Inflammatory macrophage (primary cell): ENCODE measurements at regions not wholly inside any gene's neighbourhood (a gene's known extent, or its start where the extent isn't known, plus 50 kb on each side); places are given as distances from the start of the nearest gene placed in this dataset.

Source experiments
- DNase-seq, 2 donors: peaks; one replicate each; pipeline ENCODE4 v3.0.0-alpha.2; 2020 to 2022

DNA sequence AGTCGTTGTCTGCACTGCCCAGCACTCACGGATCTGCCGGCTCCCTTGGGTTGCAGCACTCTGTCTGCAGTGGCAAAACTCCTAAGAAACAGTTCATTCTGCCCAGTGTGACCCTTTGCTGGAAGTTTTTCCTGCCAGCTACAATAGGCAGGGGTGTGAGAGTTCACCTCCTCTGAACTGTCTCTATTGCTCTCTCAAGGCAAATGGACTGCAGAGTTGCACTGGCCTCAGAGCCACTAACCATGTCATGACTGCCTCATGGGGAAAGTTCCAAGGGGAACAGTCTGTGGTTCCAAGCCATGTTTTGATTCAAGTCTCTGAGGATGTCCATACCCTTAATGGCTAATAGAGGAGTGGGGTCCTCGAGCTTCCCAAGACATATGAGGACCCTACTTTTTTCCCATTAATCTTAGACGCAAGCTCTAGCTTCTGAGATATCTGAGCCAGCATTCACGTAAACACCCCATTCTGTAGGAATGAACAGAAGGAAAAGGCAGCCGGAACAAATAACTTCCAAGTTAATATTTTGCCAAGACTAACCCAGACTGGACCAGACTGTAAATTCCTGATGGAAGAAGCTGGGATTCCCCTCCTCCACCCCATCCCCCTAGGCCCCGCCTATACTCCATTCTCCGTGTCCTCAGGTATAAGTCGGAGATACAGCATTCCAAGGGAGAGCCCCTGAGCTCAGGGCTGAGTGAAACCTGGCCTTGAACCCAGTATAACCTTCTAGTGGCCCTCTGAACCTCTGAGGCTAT, 93.8 kb upstream of the AKT3 start:
- DNase-seq = no peak

DNA sequence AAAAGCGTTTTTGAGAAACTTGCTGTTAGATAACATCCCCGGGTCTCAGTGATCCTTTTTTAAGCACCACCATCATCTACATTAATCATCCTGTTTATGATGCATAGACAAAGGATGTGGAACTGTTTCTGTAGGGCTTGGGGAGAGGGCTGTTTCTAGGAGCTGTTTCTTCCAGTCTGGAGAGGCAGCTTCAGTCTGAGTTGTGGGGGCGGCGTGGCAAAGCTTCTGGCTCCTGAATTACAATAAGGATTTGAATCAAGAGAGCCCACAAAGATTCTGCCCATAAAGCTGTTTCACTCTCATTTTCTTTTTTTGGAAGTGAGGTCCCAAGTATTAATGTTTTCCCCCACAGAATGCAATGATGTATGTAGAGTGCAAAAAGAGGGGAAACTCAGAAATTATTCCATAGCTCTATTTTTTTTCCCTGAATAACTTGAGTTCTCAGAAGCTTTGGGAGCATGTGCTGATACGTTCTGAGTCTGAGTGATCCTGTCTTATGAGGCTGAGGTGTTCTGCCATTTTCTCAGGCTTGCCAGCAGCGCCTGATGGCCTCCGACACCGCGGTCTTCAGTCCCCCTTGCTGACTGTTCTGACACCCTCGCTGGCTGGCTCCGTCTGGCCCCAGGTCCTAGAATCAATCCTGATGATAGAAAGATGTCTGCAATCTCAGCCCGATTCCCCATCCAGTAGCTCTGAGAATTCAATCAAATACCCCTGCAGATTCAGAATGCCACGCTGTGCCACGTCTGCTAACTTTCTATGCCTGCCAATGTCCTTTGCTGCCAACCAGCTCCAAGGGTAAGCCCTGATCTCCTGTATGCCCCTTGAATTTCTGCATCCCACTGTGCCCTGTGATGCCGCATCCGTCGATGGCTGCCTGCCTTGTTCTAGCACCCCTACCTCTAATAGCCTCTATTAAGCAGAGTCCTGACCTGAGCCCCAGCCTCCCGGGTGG, 92.4 kb upstream of the AKT3 start:
- DNase-seq = no peak

DNA sequence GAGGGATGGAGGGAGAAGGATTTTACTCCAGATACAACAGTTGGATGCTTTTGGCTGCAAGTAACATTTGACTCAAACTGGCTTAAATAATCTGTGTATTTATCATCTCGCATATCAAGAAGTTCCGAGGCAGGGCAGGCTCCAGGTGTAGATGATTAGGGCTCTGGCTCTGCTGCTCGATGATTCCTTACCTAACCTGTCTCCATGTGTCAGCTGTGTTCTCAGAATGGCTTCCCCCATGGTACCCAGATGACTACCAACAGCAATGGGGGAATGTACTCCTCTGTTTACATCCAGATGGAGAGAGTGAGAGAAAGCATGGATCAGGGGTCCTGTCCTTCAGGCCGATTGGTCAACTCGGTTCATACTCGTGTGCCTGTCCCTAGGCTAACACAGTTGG, 90.4 kb upstream of the AKT3 start:
- DNase-seq = no peak

DNA sequence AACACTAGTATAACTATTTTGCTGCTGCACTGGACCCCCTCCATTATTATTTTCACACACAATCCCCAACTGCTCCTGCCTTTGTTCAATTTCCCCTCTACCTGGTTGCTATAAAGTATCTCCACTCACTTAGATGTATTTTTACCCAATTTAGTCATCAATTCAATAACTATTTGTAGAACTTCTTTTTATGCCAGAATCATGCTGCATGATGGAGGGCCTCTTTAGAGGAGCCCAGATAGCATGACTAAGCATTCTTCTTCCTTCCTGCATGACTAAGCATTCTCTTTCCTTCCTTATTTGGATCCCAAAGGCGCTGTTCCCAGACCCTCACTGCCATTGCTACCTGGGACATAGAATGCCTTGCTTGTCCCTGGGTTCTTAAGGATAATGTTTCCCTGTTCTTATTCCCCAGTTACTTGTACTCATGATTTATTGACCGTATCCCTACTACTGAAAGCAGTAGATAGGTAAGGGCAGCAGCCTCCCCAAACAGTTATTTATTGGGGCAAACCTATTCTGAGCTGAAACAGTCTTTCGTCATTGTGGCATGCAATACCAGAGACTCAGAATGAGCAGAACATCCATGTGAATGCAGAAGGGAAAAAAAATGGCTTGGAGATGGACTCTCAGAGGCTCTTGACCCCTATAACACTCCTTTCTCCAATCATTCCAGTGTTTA, 89.3 kb upstream of the AKT3 start:
- DNase-seq = no peak

DNA sequence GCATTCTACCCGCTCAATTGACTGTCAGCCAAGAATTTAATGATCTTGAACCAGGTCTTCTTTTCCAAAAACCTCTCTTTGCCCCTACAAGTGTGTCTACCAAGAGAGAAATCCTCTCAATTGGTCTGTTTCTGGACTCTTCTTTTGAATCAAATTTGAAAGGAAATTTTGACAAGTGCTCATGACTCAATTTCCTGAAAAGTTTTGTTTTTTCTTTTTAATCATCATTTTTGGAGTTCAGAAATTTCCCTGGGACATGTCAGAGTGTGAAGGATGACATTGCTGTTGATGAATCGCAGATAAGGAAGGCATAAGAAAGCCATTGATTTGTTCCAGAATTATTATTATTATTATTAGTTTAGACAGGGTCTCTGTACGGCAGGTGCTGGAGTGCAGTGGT, 88.2 kb upstream of the AKT3 start:
- DNase-seq = no peak

DNA sequence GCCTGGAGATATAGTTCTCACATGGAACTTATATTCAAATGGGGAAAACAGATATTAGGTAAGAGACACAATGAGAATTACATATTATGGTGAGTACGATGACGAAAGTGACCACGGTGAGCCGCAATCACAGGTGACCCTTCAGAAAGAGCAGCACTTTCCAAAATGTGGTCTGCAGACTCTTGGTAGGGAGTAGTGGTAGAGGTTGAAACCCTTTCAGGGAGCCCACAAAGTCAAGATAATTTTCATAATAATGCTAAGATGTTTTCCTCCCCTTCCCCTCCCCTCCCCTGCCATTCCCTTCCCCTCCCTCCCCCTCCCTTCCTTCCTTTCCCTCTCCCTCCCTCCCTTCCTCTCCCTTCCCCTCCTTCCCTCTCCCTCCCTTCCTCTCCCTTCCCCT, 83.5 kb upstream of the AKT3 start:
- no peak for DNase-seq

DNA sequence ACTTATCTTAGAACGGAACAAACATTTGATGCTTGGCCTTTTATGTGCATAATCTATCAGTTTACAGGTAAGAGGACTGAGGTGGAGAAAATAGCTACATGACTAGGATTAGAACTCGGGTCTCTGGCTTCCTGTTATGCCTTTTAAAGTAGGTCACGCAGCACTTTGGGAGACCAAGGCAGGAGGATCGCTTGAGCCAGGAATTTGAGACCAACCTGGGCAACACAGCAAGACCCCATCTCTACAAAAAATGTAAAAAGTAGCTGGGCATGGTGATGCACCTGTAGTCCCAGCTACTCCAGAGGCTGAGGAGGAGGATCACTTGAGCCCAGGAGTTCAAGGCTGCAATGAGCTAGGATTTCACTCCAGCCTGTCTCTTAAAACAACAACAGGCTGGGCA, 81.9 kb upstream of the AKT3 start:
- no peak for DNase-seq

DNA sequence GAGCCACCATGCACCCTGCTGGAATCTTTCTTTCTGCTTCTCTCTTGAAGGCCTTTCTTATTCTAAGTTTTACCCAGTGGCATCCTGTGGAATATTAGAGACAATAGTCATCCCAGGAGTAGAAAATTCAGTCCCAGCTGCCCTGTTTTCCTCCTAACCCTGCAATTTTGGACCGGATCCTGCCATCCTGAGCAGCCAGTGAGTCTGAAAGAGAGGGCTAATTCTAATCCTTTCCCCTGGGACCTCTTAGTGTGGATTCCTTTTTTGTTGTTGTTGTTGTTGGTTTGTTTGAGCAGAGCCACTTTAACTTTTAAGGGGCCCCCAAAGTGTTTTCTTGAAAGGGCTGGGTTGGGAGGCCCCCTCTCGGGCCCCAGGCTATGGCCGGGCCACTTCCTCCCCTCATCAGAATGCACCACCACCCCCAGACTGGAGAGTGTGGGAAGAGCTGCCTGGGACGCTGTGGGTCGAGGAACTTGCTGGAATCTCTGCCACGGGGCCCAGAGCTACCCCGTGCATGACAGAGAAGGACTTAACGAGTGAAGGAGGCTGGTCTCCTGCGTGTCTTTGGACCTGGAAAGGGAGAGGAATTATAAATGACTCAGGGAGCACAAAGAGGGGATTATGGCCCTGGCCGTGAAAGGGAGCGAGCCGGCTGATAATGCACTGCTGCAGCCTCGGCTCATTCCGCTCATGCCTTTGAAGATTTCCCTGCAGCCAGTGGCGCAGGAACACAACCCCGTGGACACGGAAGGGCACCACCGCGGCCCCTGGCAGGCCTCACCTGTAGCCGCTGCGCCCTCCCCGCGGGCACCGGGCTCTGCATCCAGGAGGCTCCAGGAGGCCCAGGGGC, 81.0 kb upstream of the AKT3 start:
- no peak for DNase-seq

DNA sequence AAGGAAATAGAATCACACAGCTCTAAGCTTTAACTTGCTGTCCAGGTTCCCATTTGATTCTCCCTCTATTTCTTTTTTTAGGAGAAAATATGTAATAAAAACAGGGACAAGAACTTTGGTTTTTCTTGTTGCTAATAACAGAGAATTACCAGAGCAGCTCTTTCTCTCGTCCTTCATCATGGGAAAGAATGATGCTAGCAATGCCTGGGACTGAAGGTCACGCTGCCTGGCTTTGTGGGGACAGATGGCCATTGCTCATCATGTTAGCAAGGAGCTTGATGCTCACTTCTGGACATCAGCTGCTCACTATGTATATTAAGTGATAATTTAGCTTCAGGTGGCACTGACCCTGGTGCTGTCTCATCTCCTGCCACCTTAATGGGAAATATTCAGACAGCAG, 77.3 kb upstream of the AKT3 start:
- no peak for DNase-seq

DNA sequence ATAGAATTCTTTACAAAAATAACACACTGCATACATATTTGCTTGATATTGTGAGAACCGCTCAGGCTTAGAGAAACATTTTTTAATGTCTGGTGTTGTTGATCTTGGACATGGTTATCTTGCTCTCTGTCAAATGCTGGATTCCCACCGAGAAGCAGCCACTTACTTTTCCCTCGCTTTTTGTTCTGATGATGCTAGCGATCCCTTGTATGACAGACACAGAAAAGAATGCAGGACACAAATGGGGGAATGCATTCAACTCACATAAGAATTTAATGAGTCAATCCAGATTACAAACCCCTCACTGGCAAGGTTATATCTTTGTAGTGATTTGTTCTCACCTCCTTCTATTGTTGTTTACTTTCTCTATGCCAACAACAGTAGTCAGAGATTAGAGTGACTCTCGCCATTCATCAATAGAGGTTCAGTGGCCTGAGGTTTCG, 76.8 kb upstream of the AKT3 start:
- no peak for DNase-seq

DNA sequence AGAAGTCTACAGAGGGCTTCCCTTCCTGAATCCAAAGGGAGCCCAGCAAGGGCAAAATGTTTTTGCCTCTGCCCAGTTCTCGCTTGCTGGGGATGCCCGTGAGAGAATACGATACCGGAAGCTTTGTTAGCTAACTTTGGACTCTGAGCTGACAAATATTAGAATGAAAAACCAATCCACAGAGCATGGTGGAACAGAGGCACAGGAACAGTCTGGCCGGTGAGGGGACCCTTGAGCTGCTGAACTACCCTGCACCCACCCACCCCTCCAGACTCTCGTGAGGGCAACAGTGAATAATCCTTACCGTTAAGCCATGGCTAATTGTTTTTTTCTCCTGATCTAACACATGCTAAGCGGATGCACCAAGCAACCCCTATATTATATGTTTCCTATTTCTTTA, 76.3 kb upstream of the AKT3 start:
- DNase-seq = no peak

DNA sequence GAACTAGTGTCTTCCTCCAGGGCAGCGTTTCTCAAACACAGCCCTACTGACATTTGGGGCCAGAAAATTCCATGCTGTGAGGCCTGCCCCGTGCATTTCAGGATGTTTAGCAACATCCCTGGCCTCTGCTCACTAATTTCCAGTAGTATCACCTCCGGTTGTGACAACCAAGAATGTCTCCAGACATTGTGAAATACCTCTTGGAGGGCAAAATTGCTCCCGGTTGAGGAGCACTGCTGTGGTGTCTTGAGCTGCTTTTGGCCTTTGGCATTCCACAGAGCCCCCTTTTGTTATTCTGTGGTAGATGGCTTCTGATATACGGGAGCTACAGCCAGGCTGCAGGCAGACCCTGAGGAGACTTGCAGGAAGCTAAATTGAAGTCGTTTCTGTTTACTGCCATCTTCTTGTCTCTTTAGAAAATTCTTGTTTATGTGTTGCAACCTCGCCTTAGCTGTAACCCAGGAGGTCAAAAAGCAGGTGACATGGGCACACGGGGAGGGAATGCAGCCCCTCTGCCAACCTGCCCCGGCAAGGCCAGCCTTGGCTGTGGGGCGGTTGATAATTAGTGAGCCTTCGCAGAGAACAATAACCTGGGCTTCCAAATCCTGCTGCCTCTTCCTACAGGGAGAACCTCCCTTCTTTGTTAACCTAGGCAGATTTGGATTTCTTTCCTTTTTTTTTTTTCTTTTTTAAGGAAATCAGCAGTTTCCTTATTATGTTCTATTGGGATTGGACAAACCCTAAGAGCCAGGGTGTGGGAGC, 74.7 kb upstream of the AKT3 start:
- no peak for DNase-seq

DNA sequence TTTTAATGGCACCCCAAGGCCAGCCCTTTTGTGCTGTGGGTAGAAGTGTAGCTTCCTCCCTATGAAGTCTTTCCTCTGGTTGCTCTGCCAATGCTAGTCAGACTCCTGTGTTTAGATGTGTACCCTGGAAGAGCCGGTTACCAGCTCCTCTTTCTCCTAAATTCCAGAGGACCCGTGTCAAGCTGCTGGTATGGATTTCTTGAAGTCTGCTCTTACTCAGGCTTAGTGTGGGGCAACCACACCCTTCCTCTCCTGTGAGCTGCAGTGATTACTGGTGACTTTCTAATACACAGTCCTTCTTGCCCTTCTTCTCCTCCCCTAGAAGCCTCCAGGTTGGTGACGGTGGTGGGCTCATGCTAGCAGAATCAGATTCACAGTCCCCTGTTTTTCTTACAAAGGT, 74.1 kb upstream of the AKT3 start:
- DNase-seq = no peak

DNA sequence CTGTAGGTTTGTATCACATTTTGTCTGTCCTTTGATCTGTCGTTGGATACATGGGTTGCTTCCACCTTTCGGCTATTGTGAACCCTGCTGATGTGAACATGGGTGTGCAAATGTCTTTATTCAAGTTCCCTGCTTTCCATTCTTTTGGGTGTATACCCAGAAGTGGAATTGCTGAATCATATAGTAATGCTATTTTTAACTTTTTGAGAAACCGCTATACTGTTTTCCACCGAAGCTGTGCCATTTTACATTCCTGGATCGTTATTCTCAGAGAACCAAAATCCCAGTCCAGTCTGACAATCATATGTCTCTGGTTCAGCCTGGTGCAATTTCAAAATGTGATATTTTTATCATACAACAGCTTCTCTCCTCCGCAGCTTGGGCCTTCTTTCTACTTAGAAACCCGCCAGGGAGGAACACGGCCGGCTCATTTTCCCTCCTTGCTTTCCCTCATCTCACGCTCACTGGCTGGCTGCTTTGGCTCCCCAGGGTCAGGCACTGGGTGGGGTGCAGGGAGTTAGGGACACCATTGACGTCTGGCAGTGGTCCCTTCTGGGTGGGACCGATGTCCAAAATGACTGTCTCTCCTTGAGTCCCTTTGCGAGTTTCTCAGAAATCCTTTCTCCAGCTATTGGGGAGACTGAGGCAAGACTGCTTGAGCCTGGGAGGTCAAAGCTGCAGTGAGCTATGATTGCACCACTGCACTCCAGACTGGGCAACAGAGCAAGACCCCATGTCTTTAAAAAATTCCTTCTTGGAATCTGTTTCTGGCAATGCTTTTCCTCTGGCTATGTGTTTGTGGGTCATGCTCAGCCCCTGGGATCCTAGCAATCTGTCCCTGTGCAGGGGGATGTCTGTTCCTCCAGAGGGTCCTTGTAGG, 73.5 kb upstream of the AKT3 start:
- DNase-seq = no peak

DNA sequence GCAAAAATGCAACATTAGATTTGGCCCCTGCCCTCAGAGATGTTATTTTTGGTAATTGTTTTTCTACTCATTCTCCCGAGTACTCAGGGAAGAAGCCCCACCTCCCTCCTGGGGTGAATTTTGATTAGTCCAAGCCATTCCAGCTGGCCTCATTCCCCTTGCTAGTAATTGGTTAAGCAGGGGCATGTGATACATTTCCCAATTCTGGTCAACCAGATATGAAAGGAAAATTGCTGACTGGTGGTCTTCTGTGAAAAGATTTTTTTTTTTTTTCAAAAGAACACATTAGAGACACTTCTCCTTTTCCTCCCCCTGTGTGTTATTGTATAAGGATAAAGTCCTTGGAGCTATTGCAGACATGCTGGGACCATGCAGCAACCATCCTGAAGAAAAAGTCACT, 71.1 kb upstream of the AKT3 start:
- DNase-seq = peak in 1 of 2 donors; percentile 8

DNA sequence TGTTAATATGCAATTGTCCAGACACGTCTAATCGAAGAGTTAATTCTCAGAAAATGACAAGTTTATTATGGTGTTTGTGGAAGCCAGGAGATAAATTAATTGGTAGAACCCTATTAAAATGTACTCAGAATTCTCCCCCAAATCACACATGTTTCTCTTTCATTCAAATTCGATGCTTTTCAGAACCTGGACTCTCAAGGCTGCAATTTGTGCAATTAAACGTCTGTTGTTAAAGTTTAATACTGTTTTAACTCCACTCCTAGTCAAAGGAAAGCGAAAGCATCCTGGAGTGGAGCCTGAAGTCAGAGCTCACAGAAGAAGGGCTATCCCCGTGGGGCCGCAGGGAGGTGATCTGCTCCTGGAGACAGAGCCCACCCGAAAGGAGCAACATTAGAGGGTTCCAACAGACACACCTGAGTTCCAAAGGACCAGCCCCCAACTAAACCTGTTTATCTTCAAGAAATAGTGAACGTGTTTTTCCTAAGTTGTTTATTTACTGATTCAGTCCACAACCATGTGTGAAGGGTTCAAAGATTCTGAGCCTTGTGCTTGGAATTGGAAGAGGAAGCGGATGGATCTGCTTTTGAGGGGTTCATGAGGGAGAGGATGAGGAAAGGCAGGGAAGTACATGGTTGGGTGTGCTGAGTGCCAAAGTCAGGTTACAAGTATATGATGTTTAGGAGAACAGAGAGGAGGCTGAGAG, 68.0 kb upstream of the AKT3 start:
- no peak for DNase-seq

DNA sequence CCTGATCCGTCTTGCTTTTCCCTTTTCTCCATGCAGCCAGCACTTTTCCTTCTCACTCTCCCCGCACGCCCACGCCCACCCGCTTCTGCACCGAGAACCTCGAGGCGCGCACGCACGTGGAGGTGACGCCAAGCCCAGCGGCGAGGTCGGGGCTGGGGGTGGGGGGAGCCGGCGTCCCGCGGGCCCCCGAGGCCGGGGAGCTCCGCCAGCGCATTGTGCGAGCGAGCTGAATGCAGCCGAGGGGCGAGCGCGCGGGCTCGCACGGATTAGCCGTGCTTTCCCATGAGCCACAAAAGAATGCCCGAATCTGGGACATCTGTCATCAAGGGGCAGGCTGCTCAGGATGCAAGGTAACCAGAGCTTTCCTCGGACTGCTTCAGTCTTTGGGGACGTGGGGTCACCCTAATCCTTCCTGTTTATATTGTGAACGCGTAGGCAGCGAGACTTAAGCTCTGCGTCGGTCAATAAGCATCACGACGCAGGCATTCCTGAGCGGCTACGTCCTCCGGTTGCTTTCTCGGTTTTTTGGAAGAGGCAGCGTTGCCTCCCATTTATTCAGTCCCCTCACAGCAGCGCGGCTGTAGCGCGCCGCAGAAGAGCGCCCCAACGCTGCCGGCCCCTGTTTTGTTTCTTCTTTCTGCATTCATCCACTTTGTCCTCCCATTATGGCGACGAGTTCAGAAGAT, 67.3 kb upstream of the AKT3 start:
- peak; percentile 22 to 40 for DNase-seq

DNA sequence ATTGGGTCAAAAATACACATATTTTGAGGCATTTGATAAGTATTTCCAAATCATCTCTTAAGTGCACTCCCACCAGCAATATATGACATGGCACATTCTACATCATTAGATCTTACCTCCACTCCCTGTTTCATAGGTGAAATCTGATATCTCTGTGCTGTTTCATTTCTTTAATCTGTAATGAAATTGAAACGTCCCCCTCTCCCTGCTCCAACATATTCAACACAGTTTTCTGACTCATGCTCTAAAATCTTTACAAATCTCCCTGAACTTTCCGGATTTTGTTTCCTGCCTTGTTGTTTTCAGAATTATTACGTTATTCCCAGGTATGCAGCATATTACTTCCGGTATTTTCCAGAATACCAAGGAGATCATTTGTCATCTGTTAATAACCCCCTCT, 66.1 kb upstream of the AKT3 start:
- no peak for DNase-seq

DNA sequence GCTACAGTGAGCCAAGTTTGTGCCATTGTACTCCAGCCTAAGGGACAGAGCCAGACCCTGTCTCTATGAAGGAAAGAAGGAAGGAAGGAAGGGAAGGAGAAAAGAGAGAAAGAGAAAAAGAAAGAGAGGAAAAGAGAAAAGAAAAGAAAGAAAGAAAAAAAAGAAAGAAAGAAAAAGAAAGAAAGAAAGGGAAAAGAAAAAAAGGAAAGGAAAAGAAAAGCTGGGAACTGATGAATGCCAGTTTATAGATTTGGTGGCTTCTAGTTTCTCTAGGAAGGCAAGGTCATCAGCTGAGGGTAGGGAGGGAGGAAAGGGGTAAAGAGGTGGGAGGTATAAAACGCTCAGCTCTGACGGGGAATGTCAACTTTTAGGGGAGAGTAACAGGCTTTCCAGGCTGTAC, 62.3 kb upstream of the AKT3 start:
- no peak for DNase-seq
